H9 (cell line): ENCODE measurements at regions not wholly inside any gene's neighbourhood (a gene's known extent, or its start where the extent isn't known, plus 50 kb on each side); places are given as distances from the start of the nearest gene placed in this dataset.
A peak's percentile ranks its signal among the peaks of the same experiment; 100 is the strongest.

Experiments
- DNase-seq: peaks from one replicate; pipeline ENCODE4 v3.0.0-alpha.2; 2017
- H2AFZ ChIP-seq: one replicate; pipeline ENCODE4 v1.6.1; 2013; ENCODE audit warnings: mild to moderate bottlenecking, low read length, control low read depth, moderate library complexity
- H2AK5ac ChIP-seq: 2 replicates; pipeline ENCODE4 v1.6.1; 2013; ENCODE audit warnings: low read length, control low read depth, mixed read lengths; ENCODE audit not compliant: insufficient read length
- H2BK120ac ChIP-seq: one replicate; pipeline ENCODE4 v1.6.1; 2013; ENCODE audit warnings: low read depth, mild to moderate bottlenecking, low read length, control low read depth, inconsistent platforms; ENCODE audit not compliant: poor library complexity, severe bottlenecking
- H2BK12ac ChIP-seq: 2 replicates; pipeline ENCODE4 v1.6.1; 2013; ENCODE audit warnings: low read length, control low read depth, mixed read lengths, low read depth; ENCODE audit not compliant: insufficient read length
- H2BK15ac ChIP-seq: 2 replicates; pipeline ENCODE4 v1.6.1; 2013; ENCODE audit warnings: low read depth, low read length, control low read depth
- H2BK20ac ChIP-seq: one replicate; pipeline ENCODE4 v1.6.1; 2013; ENCODE audit warnings: low read depth, mild to moderate bottlenecking, low read length, control low read depth, inconsistent platforms; ENCODE audit not compliant: poor library complexity, severe bottlenecking
- H2BK5ac ChIP-seq: 2 replicates; pipeline ENCODE4 v1.6.1; 2013; ENCODE audit warnings: low read length, control low read depth, mixed read lengths; ENCODE audit not compliant: insufficient read length
- H3K14ac ChIP-seq: 2 replicates; pipeline ENCODE4 v1.6.1; 2013; ENCODE audit warnings: low read length, control low read depth; ENCODE audit not compliant: insufficient read depth
- H3K18ac ChIP-seq: 2 replicates; pipeline ENCODE4 v1.6.1; 2013; ENCODE audit warnings: low read depth, mild to moderate bottlenecking, mixed read lengths, low read length, control low read depth; ENCODE audit not compliant: insufficient read length
- H3K23ac ChIP-seq: 2 replicates; pipeline ENCODE4 v1.6.1; 2013; ENCODE audit warnings: low read length, control low read depth, mixed read lengths, low read depth; ENCODE audit not compliant: insufficient read length
- H3K23me2 ChIP-seq: 2 replicates; pipeline ENCODE4 v1.6.1; 2013; ENCODE audit warnings: low read depth, mild to moderate bottlenecking, mixed read lengths, low read length, control low read depth; ENCODE audit not compliant: insufficient read length, poor library complexity, severe bottlenecking
- H3K27ac ChIP-seq: 2 replicates; pipeline ENCODE4 v1.5.1; 2013; ENCODE audit warnings: low read length, control low read depth, mixed read lengths, low read depth; ENCODE audit not compliant: insufficient read length
- H3K27me3 ChIP-seq: 2 replicates; pipeline ENCODE4 v1.6.1; 2013; ENCODE audit warnings: low read length, control low read depth, inconsistent platforms; ENCODE audit not compliant: insufficient read depth
- H3K4ac ChIP-seq: 2 replicates; pipeline ENCODE4 v1.6.1; 2013; ENCODE audit warnings: low read depth, mild to moderate bottlenecking, control low read depth, inconsistent platforms, low read length, moderate library complexity
- H3K4me1 ChIP-seq: 2 replicates; pipeline ENCODE4 v1.6.1; 2013; ENCODE audit warnings: low read length, control low read depth, inconsistent platforms; ENCODE audit not compliant: insufficient read depth
- H3K4me2 ChIP-seq: 2 replicates; pipeline ENCODE4 v1.6.1; 2013; ENCODE audit warnings: low read length, control low read depth, mixed read lengths; ENCODE audit not compliant: insufficient read length, insufficient read depth
- H3K56ac ChIP-seq: 2 replicates; pipeline ENCODE4 v1.6.1; 2013; ENCODE audit warnings: low read depth, mild to moderate bottlenecking, mixed read lengths, low read length, control low read depth; ENCODE audit not compliant: insufficient read length
- H3K79me1 ChIP-seq: 2 replicates; pipeline ENCODE4 v1.6.1; 2013; ENCODE audit warnings: low read depth, mild to moderate bottlenecking, moderate library complexity, low read length, control low read depth, inconsistent platforms; ENCODE audit not compliant: insufficient read depth, poor library complexity, severe bottlenecking
- H3K79me2 ChIP-seq: 2 replicates; pipeline ENCODE4 v1.6.1; 2013; ENCODE audit warnings: low read length, control low read depth, inconsistent platforms; ENCODE audit not compliant: insufficient read depth
- H3K9ac ChIP-seq: 2 replicates; pipeline ENCODE4 v1.6.1; 2013; ENCODE audit warnings: low read length, control low read depth, mixed read lengths; ENCODE audit not compliant: insufficient read length; ENCODE audit errors: extremely low read depth
- H3K9me3 ChIP-seq: one replicate; pipeline ENCODE4 v1.6.1; 2013; ENCODE audit warnings: low read depth, low read length, inconsistent platforms; ENCODE audit not compliant: control insufficient read depth
- H3T11ph ChIP-seq: one replicate; pipeline ENCODE4 v1.6.1; 2013; ENCODE audit warnings: mild to moderate bottlenecking, low read length, control low read depth, inconsistent platforms
- H4K20me1 ChIP-seq: one replicate; pipeline ENCODE4 v1.6.1; 2013; ENCODE audit not compliant: control insufficient read depth, insufficient read length, insufficient read depth
- H4K5ac ChIP-seq: 2 replicates; pipeline ENCODE4 v1.6.1; 2013; ENCODE audit warnings: low read depth, mild to moderate bottlenecking, mixed read lengths, low read length, control low read depth; ENCODE audit not compliant: insufficient read length
- H4K8ac ChIP-seq: replicated peaks from 2 replicates; pipeline ENCODE4 v1.6.1; 2013; ENCODE audit warnings: low read length, control low read depth, mixed read lengths, low read depth; ENCODE audit not compliant: insufficient read length
- H4K91ac ChIP-seq: 2 replicates; pipeline ENCODE4 v1.6.1; 2013; ENCODE audit warnings: low read depth, mild to moderate bottlenecking, moderate library complexity, mixed read lengths, low read length, control low read depth; ENCODE audit not compliant: insufficient read length
- H3K27ac Mint-ChIP-seq, 3 experiments: 2 replicates in 2 of 3; 3 replicates in 1 of 3; pipeline ENCODE4 v1.8.0; 2020 to 2021; ENCODE audit warnings: mixed read lengths in 3 of 3, mild to moderate bottlenecking in 1 of 3, moderate library complexity in 1 of 3
- H3K27me3 Mint-ChIP-seq: 2 replicates; pipeline ENCODE4 v1.8.0; 2021; ENCODE audit warnings: low read depth, mild to moderate bottlenecking, moderate library complexity, mixed read lengths
- H3K36me3 Mint-ChIP-seq, 3 experiments: 2 replicates in 2 of 3; 3 replicates in 1 of 3; pipeline ENCODE4 v1.8.0; 2020 to 2021; ENCODE audit warnings: low read depth in 3 of 3, mixed read lengths in 3 of 3; ENCODE audit not compliant: insufficient read depth in 1 of 3
- H3K4me1 Mint-ChIP-seq, 2 experiments: 2 replicates each; pipeline ENCODE4 v1.8.0; 2020; ENCODE audit warnings: mixed read lengths in 2 of 2
- H3K4me3 Mint-ChIP-seq, 2 experiments: 2 replicates in 1 of 2; 3 replicates in 1 of 2; pipeline ENCODE4 v1.8.0; 2020 to 2021; ENCODE audit warnings: mild to moderate bottlenecking in 2 of 2, mixed read lengths in 2 of 2, moderate library complexity in 1 of 2
- H3K9me3 Mint-ChIP-seq, 2 experiments: 2 replicates in 1 of 2; 3 replicates in 1 of 2; pipeline ENCODE4 v1.8.0; 2020; ENCODE audit warnings: mild to moderate bottlenecking in 2 of 2, mixed read lengths in 2 of 2, moderate library complexity in 1 of 2
- CTCF ChIP-seq: fragments of 200-600 bp; sonication (generic); conservative IDR thresholded peaks from 3 replicates; pipeline ENCODE4 v1.8.0; 2021; ENCODE audit warnings: antibody characterized with exemption, mild to moderate bottlenecking
- WGBS: extraction: QIAGEN DNeasy Blood & Tissue Kit; methylation state at CpG from one replicate; pipeline ENCODE4 v1.1.7; 2013; ENCODE audit warnings: missing lambda C conversion rate, low lambda C conversion rate, mixed read lengths; ENCODE audit not compliant: insufficient read length; ENCODE audit errors: extremely low coverage; 5-methylcytosine and 5-hydroxymethylcytosine counted together

GRCh38 chr6:100228437-100228833, 234.4 kb upstream of the MCHR2 start:
- Mint-ChIP-seq H3K9me3 (peaks cover 3% of the 10 kb centered on the region in 2 experiments; a peak in 3 of 5 replicates), H3K36me3 (no peaks in the 10 kb centered on the region; a peak in 1 of 7 replicates), H3K27me3 (peaks cover 11% of the 10 kb centered on the region), H3K4me3 (peak overlapping the region; percentile 65 to 72), H3K27ac (no peak overlapping the region), H3K4me1 (peaks cover 20 to 31% of the 10 kb centered on the region in 2 experiments)
- no peak overlapping the region for H3K4ac ChIP-seq
- no peak overlapping the region for H3K56ac ChIP-seq
- no peaks in the 10 kb centered on the region for H4K20me1 ChIP-seq
- no peak overlapping the region for H2BK12ac ChIP-seq
- no peak for DNase-seq
- H4K5ac ChIP-seq = no peak overlapping the region
- no peak overlapping the region for H2AK5ac ChIP-seq
- no peak overlapping the region for H2BK120ac ChIP-seq
- no peak overlapping the region for H2AFZ ChIP-seq
- H3K9ac ChIP-seq = no peak overlapping the region
- no peak overlapping the region for H3K18ac ChIP-seq
- H2BK15ac ChIP-seq = no peak overlapping the region
- H3K9me3 ChIP-seq = no peaks in the 10 kb centered on the region
- no peak overlapping the region for H3K27ac ChIP-seq
- no peaks in the 10 kb centered on the region for H3K79me1 ChIP-seq
- no peak overlapping the region for H3K23ac ChIP-seq
- H3K4me1 ChIP-seq = no peaks in the 10 kb centered on the region
- no CpG with 5 or more reads among the region's 8 CpGs for WGBS
- H4K8ac ChIP-seq = no peak overlapping the region
- H3T11ph ChIP-seq = no peak overlapping the region
- H3K14ac ChIP-seq = no peak overlapping the region
- no peak for TF ChIP-seq CTCF
- no peaks in the 10 kb centered on the region for H3K23me2 ChIP-seq
- H3K79me2 ChIP-seq = no peaks in the 10 kb centered on the region
- H4K91ac ChIP-seq = no peak overlapping the region
- peak overlapping the region; percentile 59 for H3K4me2 ChIP-seq
- no peak overlapping the region for H2BK20ac ChIP-seq
- H2BK5ac ChIP-seq = no peak overlapping the region
- H3K27me3 ChIP-seq = no peaks in the 10 kb centered on the region
